ENCODE measurements at regions not wholly inside any gene's neighbourhood (a gene's known extent, or its start where the extent isn't known, plus 50 kb on each side); places are given as distances from the start of the nearest gene placed in this dataset.

- H3K9me3 Mint-ChIP-seq = no peaks in the 10 kb centered on the region
- no peaks in the 10 kb centered on the region for H3K9me3 ChIP-seq
- H3K36me3 ChIP-seq (ENCODE audit: control insufficient read depth in 2 of 2, extremely low read depth in 1 of 2, insufficient read depth in 1 of 2, low read length in 1 of 2) = no peaks in the 10 kb centered on the region
- H3K27ac Mint-ChIP-seq = no peak overlapping the region
- H3K27me3 Mint-ChIP-seq = peaks cover 2 to 7% of the 10 kb centered on the region in 2 donors
- no peaks in the 10 kb centered on the region for H3K36me3 Mint-ChIP-seq
- DNase-seq = no peak
- H3K4me3 Mint-ChIP-seq = no peak overlapping the region
- H3K27ac ChIP-seq (ENCODE audit: low read length) = no peak overlapping the region
- no peak for ATAC-seq (replicated peaks in 1 of 4)
- WGBS (ENCODE audit: insufficient coverage) = no CpG with 5 or more reads among the region's 2 CpGs
- no peaks in the 10 kb centered on the region for H3K4me1 ChIP-seq (ENCODE audit: control insufficient read depth in 1 of 2, extremely low read depth in 1 of 2, insufficient read depth in 2 of 2, low read length in 2 of 2)
- no peak overlapping the region for H3K4me3 ChIP-seq (ENCODE audit: control insufficient read depth in 1 of 2, extremely low read depth in 1 of 2, low read length in 1 of 2)
- H3K4me1 Mint-ChIP-seq = no peaks in the 10 kb centered on the region
- ChIA-PET POLR2A (no interaction called here), CTCF (no interaction called here)
- no peaks in the 10 kb centered on the region for H3K27me3 ChIP-seq (replicated peaks in 1 of 2; ENCODE audit: control insufficient read depth in 2 of 2, extremely low read depth in 1 of 2, insufficient read depth in 2 of 2, low read length in 1 of 2)
Measured at GRCh38 chr11:82082976-82083375, 650.7 kb downstream of the FAM181B start.

- Mint-ChIP-seq H3K9me3 (no peaks in the 10 kb centered on the region), H3K27me3 (peaks cover 2 to 3% of the 10 kb centered on the region in 2 donors), H3K27ac (no peak overlapping the region), H3K4me3 (no peak overlapping the region), H3K36me3 (no peaks in the 10 kb centered on the region), H3K4me1 (no peaks in the 10 kb centered on the region)
- ChIA-PET CTCF (interaction anchor here in 1 of 2 donors (0.9 kb wide), 1 partner anchor 292 kb away, joined by 3 read pairs; no protein-coding TSS in a partner anchor), POLR2A (no interaction called here)
- no peak overlapping the region for H3K27ac ChIP-seq (ENCODE audit: low read length)
- WGBS (ENCODE audit: insufficient coverage) = no CpG with 5 or more reads among the region's 2 CpGs
- H3K27me3 ChIP-seq (replicated peaks in 1 of 2; ENCODE audit: control insufficient read depth in 2 of 2, extremely low read depth in 1 of 2, insufficient read depth in 2 of 2, low read length in 1 of 2) = no peaks in the 10 kb centered on the region
- no peaks in the 10 kb centered on the region for H3K9me3 ChIP-seq
- no peak for ATAC-seq (replicated peaks in 1 of 4)
- no peaks in the 10 kb centered on the region for H3K36me3 ChIP-seq (ENCODE audit: control insufficient read depth in 2 of 2, extremely low read depth in 1 of 2, insufficient read depth in 1 of 2, low read length in 1 of 2)
- no peak for DNase-seq
- H3K4me3 ChIP-seq (ENCODE audit: control insufficient read depth in 1 of 2, extremely low read depth in 1 of 2, low read length in 1 of 2) = no peak overlapping the region
- H3K4me1 ChIP-seq (ENCODE audit: control insufficient read depth in 1 of 2, extremely low read depth in 1 of 2, insufficient read depth in 2 of 2, low read length in 2 of 2) = no peaks in the 10 kb centered on the region
Measured at GRCh38 chr11:82080160-82080559, 653.5 kb downstream of the FAM181B start.

- Mint-ChIP-seq H3K9me3 (no peaks in the 10 kb centered on the region), H3K27ac (no peak overlapping the region), H3K36me3 (no peaks in the 10 kb centered on the region), H3K27me3 (no peaks in the 10 kb centered on the region), H3K4me3 (no peak overlapping the region), H3K4me1 (no peaks in the 10 kb centered on the region)
- Histone ChIP-seq H3K27ac (ENCODE audit: low read length) (no peak overlapping the region), H3K36me3 (ENCODE audit: control insufficient read depth in 2 of 2, extremely low read depth in 1 of 2, insufficient read depth in 1 of 2, low read length in 1 of 2) (no peaks in the 10 kb centered on the region), H3K4me3 (ENCODE audit: control insufficient read depth in 1 of 2, extremely low read depth in 1 of 2, low read length in 1 of 2) (no peak overlapping the region), H3K27me3 (replicated peaks in 1 of 2; ENCODE audit: control insufficient read depth in 2 of 2, extremely low read depth in 1 of 2, insufficient read depth in 2 of 2, low read length in 1 of 2) (no peaks in the 10 kb centered on the region), H3K4me1 (ENCODE audit: control insufficient read depth in 1 of 2, extremely low read depth in 1 of 2, insufficient read depth in 2 of 2, low read length in 2 of 2) (no peaks in the 10 kb centered on the region), H3K9me3 (no peaks in the 10 kb centered on the region)
- POLR2A ChIA-PET = no interaction called here
- DNase-seq (no peak), ATAC-seq (replicated peaks in 1 of 4) (no peak)
- WGBS (ENCODE audit: insufficient coverage) = no CpG with 5 or more reads among the region's 3 CpGs
- CTCF ChIA-PET = no interaction called here
Measured at GRCh38 chr11:82076126-82076525, 657.5 kb downstream of the FAM181B start.

GRCh38 chr11:82059505-82059904 lies 674.2 kb downstream of the FAM181B start:
- H3K4me3 ChIP-seq (ENCODE audit: control insufficient read depth in 1 of 2, extremely low read depth in 1 of 2, low read length in 1 of 2) = no peak overlapping the region
- Mint-ChIP-seq H3K36me3 (no peaks in the 10 kb centered on the region), H3K4me3 (no peak overlapping the region), H3K4me1 (no peaks in the 10 kb centered on the region), H3K9me3 (no peaks in the 10 kb centered on the region), H3K27ac (no peak overlapping the region), H3K27me3 (no peaks in the 10 kb centered on the region)
- POLR2A ChIA-PET = no interaction called here
- no peaks in the 10 kb centered on the region for H3K27me3 ChIP-seq (replicated peaks in 1 of 2; ENCODE audit: control insufficient read depth in 2 of 2, extremely low read depth in 1 of 2, insufficient read depth in 2 of 2, low read length in 1 of 2)
- H3K9me3 ChIP-seq = no peaks in the 10 kb centered on the region
- WGBS (ENCODE audit: insufficient coverage) = no CpG with 5 or more reads among the region's 3 CpGs
- ATAC-seq (replicated peaks in 1 of 4) (no peak), DNase-seq (no peak)
- CTCF ChIA-PET = no interaction called here
- no peaks in the 10 kb centered on the region for H3K4me1 ChIP-seq (ENCODE audit: control insufficient read depth in 1 of 2, extremely low read depth in 1 of 2, insufficient read depth in 2 of 2, low read length in 2 of 2)
- H3K27ac ChIP-seq (ENCODE audit: low read length) = no peak overlapping the region
- no peaks in the 10 kb centered on the region for H3K36me3 ChIP-seq (ENCODE audit: control insufficient read depth in 2 of 2, extremely low read depth in 1 of 2, insufficient read depth in 1 of 2, low read length in 1 of 2)

GRCh38 chr11:82056450-82056849 lies 677.2 kb downstream of the FAM181B start:
- H3K4me3 Mint-ChIP-seq = no peak overlapping the region
- no peaks in the 10 kb centered on the region for H3K36me3 ChIP-seq (ENCODE audit: control insufficient read depth in 2 of 2, extremely low read depth in 1 of 2, insufficient read depth in 1 of 2, low read length in 1 of 2)
- no peak overlapping the region for H3K4me3 ChIP-seq (ENCODE audit: control insufficient read depth in 1 of 2, extremely low read depth in 1 of 2, low read length in 1 of 2)
- H3K4me1 Mint-ChIP-seq = no peaks in the 10 kb centered on the region
- no peaks in the 10 kb centered on the region for H3K36me3 Mint-ChIP-seq
- H3K9me3 Mint-ChIP-seq = no peaks in the 10 kb centered on the region
- ChIA-PET POLR2A (no interaction called here), CTCF (no interaction called here)
- 83% methylated on average over 1 of the region's 1 CpG for WGBS (ENCODE audit: insufficient coverage)
- no peaks in the 10 kb centered on the region for H3K27me3 ChIP-seq (replicated peaks in 1 of 2; ENCODE audit: control insufficient read depth in 2 of 2, extremely low read depth in 1 of 2, insufficient read depth in 2 of 2, low read length in 1 of 2)
- ATAC-seq (replicated peaks in 1 of 4) (no peak), DNase-seq (no peak)
- H3K27ac ChIP-seq (ENCODE audit: low read length) = no peak overlapping the region
- H3K27ac Mint-ChIP-seq = no peak overlapping the region
- no peaks in the 10 kb centered on the region for H3K4me1 ChIP-seq (ENCODE audit: control insufficient read depth in 1 of 2, extremely low read depth in 1 of 2, insufficient read depth in 2 of 2, low read length in 2 of 2)
- no peaks in the 10 kb centered on the region for H3K9me3 ChIP-seq
- no peaks in the 10 kb centered on the region for H3K27me3 Mint-ChIP-seq

- Histone ChIP-seq H3K27ac (ENCODE audit: low read length) (no peak overlapping the region), H3K36me3 (ENCODE audit: control insufficient read depth in 2 of 2, extremely low read depth in 1 of 2, insufficient read depth in 1 of 2, low read length in 1 of 2) (no peaks in the 10 kb centered on the region), H3K4me1 (ENCODE audit: control insufficient read depth in 1 of 2, extremely low read depth in 1 of 2, insufficient read depth in 2 of 2, low read length in 2 of 2) (no peaks in the 10 kb centered on the region), H3K4me3 (ENCODE audit: control insufficient read depth in 1 of 2, extremely low read depth in 1 of 2, low read length in 1 of 2) (no peak overlapping the region), H3K9me3 (no peaks in the 10 kb centered on the region), H3K27me3 (replicated peaks in 1 of 2; ENCODE audit: control insufficient read depth in 2 of 2, extremely low read depth in 1 of 2, insufficient read depth in 2 of 2, low read length in 1 of 2) (peaks cover 0 to 7% of the 10 kb centered on the region in 2 experiments)
- H3K9me3 Mint-ChIP-seq = peaks cover 3 to 6% (median 5%) of the 10 kb centered on the region in 3 donors
- no peak overlapping the region for H3K4me3 Mint-ChIP-seq
- no peaks in the 10 kb centered on the region for H3K36me3 Mint-ChIP-seq
- no peaks in the 10 kb centered on the region for H3K4me1 Mint-ChIP-seq
- peaks cover 5 to 13% of the 10 kb centered on the region in 2 donors for H3K27me3 Mint-ChIP-seq
- WGBS (ENCODE audit: insufficient coverage) = 75% methylated on average over 2 of the region's 3 CpGs
- CTCF ChIA-PET = no interaction called here
- POLR2A ChIA-PET = no interaction called here
- DNase-seq (no peak), ATAC-seq (replicated peaks in 1 of 4) (no peak)
- no peak overlapping the region for H3K27ac Mint-ChIP-seq
Measured at GRCh38 chr11:82049199-82049598, 684.5 kb downstream of the FAM181B start.

- no peak overlapping the region for H3K4me3 Mint-ChIP-seq
- H3K4me1 Mint-ChIP-seq = no peaks in the 10 kb centered on the region
- H3K4me1 ChIP-seq (ENCODE audit: control insufficient read depth in 1 of 2, extremely low read depth in 1 of 2, insufficient read depth in 2 of 2, low read length in 2 of 2) = no peaks in the 10 kb centered on the region
- no peak for DNase-seq
- H3K27me3 ChIP-seq (replicated peaks in 1 of 2; ENCODE audit: control insufficient read depth in 2 of 2, extremely low read depth in 1 of 2, insufficient read depth in 2 of 2, low read length in 1 of 2) = peaks cover 0 to 7% of the 10 kb centered on the region in 2 experiments
- no peak overlapping the region for H3K27ac ChIP-seq (ENCODE audit: low read length)
- no peak for ATAC-seq (replicated peaks in 1 of 4)
- H3K36me3 Mint-ChIP-seq = no peaks in the 10 kb centered on the region
- H3K4me3 ChIP-seq (ENCODE audit: control insufficient read depth in 1 of 2, extremely low read depth in 1 of 2, low read length in 1 of 2) = no peak overlapping the region
- CTCF ChIA-PET = no interaction called here
- no peaks in the 10 kb centered on the region for H3K9me3 ChIP-seq
- WGBS (ENCODE audit: insufficient coverage) = no CpG with 5 or more reads among the region's 1 CpG
- POLR2A ChIA-PET = no interaction called here
- no peaks in the 10 kb centered on the region for H3K36me3 ChIP-seq (ENCODE audit: control insufficient read depth in 2 of 2, extremely low read depth in 1 of 2, insufficient read depth in 1 of 2, low read length in 1 of 2)
- H3K27me3 Mint-ChIP-seq = peaks cover 5 to 13% of the 10 kb centered on the region in 2 donors
- H3K27ac Mint-ChIP-seq = no peak overlapping the region
- H3K9me3 Mint-ChIP-seq = peaks cover 3 to 6% (median 5%) of the 10 kb centered on the region in 3 donors
Measured at GRCh38 chr11:82047200-82047599, 686.5 kb downstream of the FAM181B start.
